ENCODE measurements at regions not wholly inside any gene's neighbourhood (a gene's known extent, or its start where the extent isn't known, plus 50 kb on each side); places are given as distances from the start of the nearest gene placed in this dataset.
A peak's percentile ranks its signal among the peaks of the same experiment; 100 is the strongest.

GRCh38 chr6:90401933-90402830 is 105.5 kb upstream of the BACH2 start:
- DNase-seq = no peak

- no peak for DNase-seq
These were observed 103.3 kb upstream of the BACH2 start for GRCh38 chr6:90399970-90400369.

- no peak for DNase-seq
These were observed 101.5 kb upstream of the BACH2 start for GRCh38 chr6:90397929-90398674.

GRCh38 chr6:90397047-90397446 is 100.4 kb upstream of the BACH2 start:
- DNase-seq = no peak

GRCh38 chr6:90393232-90393884 is 96.7 kb upstream of the BACH2 start:
- peak; percentile 28 for DNase-seq

GRCh38 chr6:90390379-90390778 is 93.7 kb upstream of the BACH2 start:
- no peak for DNase-seq

- DNase-seq = no peak
These were observed 91.8 kb upstream of the BACH2 start for GRCh38 chr6:90388395-90388794.

- DNase-seq = no peak
These were observed 91.2 kb upstream of the BACH2 start for GRCh38 chr6:90387826-90388225.

GRCh38 chr6:90387383-90387775 is 90.7 kb upstream of the BACH2 start:
- no peak for DNase-seq

GRCh38 chr6:90386399-90387382 is 90.0 kb upstream of the BACH2 start:
- DNase-seq = no peak

GRCh38 chr6:90385759-90386313 is 89.2 kb upstream of the BACH2 start:
- DNase-seq = no peak

GRCh38 chr6:90384720-90385119 is 88.1 kb upstream of the BACH2 start:
- DNase-seq = no peak

- DNase-seq = no peak
These were observed 86.7 kb upstream of the BACH2 start for GRCh38 chr6:90383196-90383822.

- no peak for DNase-seq
These were observed 86.1 kb upstream of the BACH2 start for GRCh38 chr6:90382760-90383159.

GRCh38 chr6:90375681-90376439 is 79.2 kb upstream of the BACH2 start:
- DNase-seq = no peak

GRCh38 chr6:90374201-90374600 is 77.6 kb upstream of the BACH2 start:
- no peak for DNase-seq

- DNase-seq = no peak
These were observed 76.2 kb upstream of the BACH2 start for GRCh38 chr6:90372885-90373284.

GRCh38 chr6:90372450-90372849 is 75.8 kb upstream of the BACH2 start:
- DNase-seq = no peak

GRCh38 chr6:90370493-90370959 is 73.9 kb upstream of the BACH2 start:
- DNase-seq = no peak

- DNase-seq = no peak
These were observed 73.0 kb upstream of the BACH2 start for GRCh38 chr6:90369651-90370050.
